OCI-LY1 (cell line): ENCODE measurements at regions not wholly inside any gene's neighbourhood (a gene's known extent, or its start where the extent isn't known, plus 50 kb on each side); places are given as distances from the start of the nearest gene placed in this dataset.
"Not testable (repeated sequence)": the region's sequence is repeated elsewhere in the genome, so short reads cannot be mapped to it uniquely, and the experiment has no call there.

Experiments used
- H2AFZ ChIP-seq: fragments of 200-600 bp; sonication (generic), shearing (Covaris generic); 2 replicates; pipeline ENCODE4 v1.6.0; 2014; ENCODE audit warnings: antibody characterized with exemption, mild to moderate bottlenecking, low read length
- H3F3A ChIP-seq: fragments of 200-600 bp; sonication (generic), shearing (Covaris generic); 2 replicates; pipeline ENCODE4 v1.6.0; 2014; ENCODE audit warnings: mild to moderate bottlenecking, antibody characterized with exemption, low read length, moderate library complexity; ENCODE audit not compliant: insufficient read depth
- H3K27ac ChIP-seq: fragments of 200-600 bp; sonication (generic); 2 replicates; pipeline ENCODE4 v1.5.1; 2014; ENCODE audit warnings: low read length, mixed run types, mild to moderate bottlenecking, low read depth; ENCODE audit not compliant: poor library complexity, severe bottlenecking
- H3K27me3 ChIP-seq: fragments of 200-600 bp; sonication (generic); 2 replicates; pipeline ENCODE4 v1.6.0; 2014; ENCODE audit warnings: antibody characterized with exemption, mild to moderate bottlenecking, low read length, moderate library complexity; ENCODE audit not compliant: insufficient read depth
- H3K36me3 ChIP-seq: fragments of 200-600 bp; sonication (generic); 2 replicates; pipeline ENCODE4 v1.6.1; 2014; ENCODE audit warnings: mild to moderate bottlenecking, antibody characterized with exemption, low read length, moderate library complexity, mixed read lengths; ENCODE audit not compliant: insufficient read depth
- H3K4me1 ChIP-seq: fragments of 200-600 bp; sonication (generic); 2 replicates; pipeline ENCODE4 v1.5.1; 2014; ENCODE audit warnings: mild to moderate bottlenecking, low read length, moderate library complexity; ENCODE audit not compliant: insufficient read depth, severe bottlenecking
- H3K4me2 ChIP-seq: fragments of 200-600 bp; sonication (generic), shearing (Covaris generic); 2 replicates; pipeline ENCODE4 v1.6.1; 2014; ENCODE audit warnings: low read length
- H3K4me3 ChIP-seq: fragments of 200-600 bp; sonication (generic); 2 replicates; pipeline ENCODE4 v1.5.1; 2014; ENCODE audit warnings: low read length, low read depth, mild to moderate bottlenecking, mixed read lengths; ENCODE audit not compliant: poor library complexity, severe bottlenecking
- H3K79me2 ChIP-seq: fragments of 200-600 bp; shearing (Covaris generic); 2 replicates; pipeline ENCODE4 v1.6.1; 2016; ENCODE audit warnings: mixed run types, low read length, mixed read lengths; ENCODE audit not compliant: insufficient read depth
- H3K9ac ChIP-seq: fragments of 200-600 bp; sonication (generic), shearing (Covaris generic); 2 replicates; pipeline ENCODE4 v1.6.1; 2014; ENCODE audit warnings: mild to moderate bottlenecking, low read length, mixed read lengths
- H3K9me2 ChIP-seq: fragments of 200-600 bp; sonication (generic), shearing (Covaris generic); 2 replicates; pipeline ENCODE4 v1.6.1; 2014; ENCODE audit warnings: low read depth, mild to moderate bottlenecking, low read length, mixed read lengths
- H3K9me3 ChIP-seq: fragments of 200-600 bp; shearing (Covaris generic); 2 replicates; pipeline ENCODE4 v1.6.1; 2014; ENCODE audit warnings: low read length, mixed read lengths
- H4K20me1 ChIP-seq: fragments of 200-600 bp; sonication (generic), shearing (Covaris generic); 2 replicates; pipeline ENCODE4 v1.6.0; 2016; ENCODE audit warnings: mild to moderate bottlenecking, low read length; ENCODE audit not compliant: insufficient read depth
- EZH2 ChIP-seq: fragments of 200-600 bp; sonication (generic), shearing (Covaris generic); IDR thresholded peaks from 2 replicates; pipeline ENCODE4 v1.8.0; 2017; ENCODE audit warnings: borderline replicate concordance, mixed run types, mild to moderate bottlenecking, antibody characterized with exemption, low read length, moderate library complexity, mixed read lengths
- TF ChIP-seq, protein P1 (sequence below): fragments of 200-600 bp; sonication (generic), shearing (Covaris generic); IDR thresholded peaks from 2 replicates; pipeline ENCODE4 v1.5.1; 2017; ENCODE audit warnings: mild to moderate bottlenecking, antibody characterized with exemption, low read length, moderate library complexity, mixed read lengths

DNA sequence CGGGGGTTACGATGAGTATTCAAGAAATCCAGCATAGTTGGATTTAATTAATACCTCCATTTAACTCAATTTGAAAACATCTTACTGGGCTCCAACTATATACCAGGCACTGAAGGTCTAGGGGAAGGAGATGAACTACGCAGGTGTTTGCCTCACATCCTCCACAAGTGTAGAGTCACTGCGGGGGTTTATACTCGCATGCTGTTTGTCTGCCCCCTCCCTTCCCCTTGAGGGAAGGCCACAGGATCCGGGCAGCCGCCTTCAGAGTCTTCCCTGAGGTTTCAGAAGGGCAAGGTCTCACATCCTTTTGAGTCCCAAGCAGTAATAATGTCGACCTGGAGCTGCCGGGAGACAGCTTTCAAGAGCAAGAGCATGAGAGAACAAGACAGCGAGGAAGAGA is 142.4 kb upstream of the GALNT2 start:
- Histone ChIP-seq H3K79me2 (no peaks in the 10 kb centered on the region), H3K36me3 (no peaks in the 10 kb centered on the region), H3K4me2 (no peak overlapping the region), H3K9me2 (no peaks in the 10 kb centered on the region), H3K4me1 (no peaks in the 10 kb centered on the region), H3K27ac (no peak overlapping the region), H3K9ac (no peak overlapping the region), H2AFZ (no peak overlapping the region), H3K9me3 (no peaks in the 10 kb centered on the region), H3F3A (no peaks in the 10 kb centered on the region), H4K20me1 (no peaks in the 10 kb centered on the region), H3K4me3 (no peak overlapping the region), H3K27me3 (no peaks in the 10 kb centered on the region)
- TF ChIP-seq EZH2, result no peak
- TF ChIP-seq, protein P1, sequence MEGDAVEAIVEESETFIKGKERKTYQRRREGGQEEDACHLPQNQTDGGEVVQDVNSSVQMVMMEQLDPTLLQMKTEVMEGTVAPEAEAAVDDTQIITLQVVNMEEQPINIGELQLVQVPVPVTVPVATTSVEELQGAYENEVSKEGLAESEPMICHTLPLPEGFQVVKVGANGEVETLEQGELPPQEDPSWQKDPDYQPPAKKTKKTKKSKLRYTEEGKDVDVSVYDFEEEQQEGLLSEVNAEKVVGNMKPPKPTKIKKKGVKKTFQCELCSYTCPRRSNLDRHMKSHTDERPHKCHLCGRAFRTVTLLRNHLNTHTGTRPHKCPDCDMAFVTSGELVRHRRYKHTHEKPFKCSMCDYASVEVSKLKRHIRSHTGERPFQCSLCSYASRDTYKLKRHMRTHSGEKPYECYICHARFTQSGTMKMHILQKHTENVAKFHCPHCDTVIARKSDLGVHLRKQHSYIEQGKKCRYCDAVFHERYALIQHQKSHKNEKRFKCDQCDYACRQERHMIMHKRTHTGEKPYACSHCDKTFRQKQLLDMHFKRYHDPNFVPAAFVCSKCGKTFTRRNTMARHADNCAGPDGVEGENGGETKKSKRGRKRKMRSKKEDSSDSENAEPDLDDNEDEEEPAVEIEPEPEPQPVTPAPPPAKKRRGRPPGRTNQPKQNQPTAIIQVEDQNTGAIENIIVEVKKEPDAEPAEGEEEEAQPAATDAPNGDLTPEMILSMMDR, result no peak

DNA sequence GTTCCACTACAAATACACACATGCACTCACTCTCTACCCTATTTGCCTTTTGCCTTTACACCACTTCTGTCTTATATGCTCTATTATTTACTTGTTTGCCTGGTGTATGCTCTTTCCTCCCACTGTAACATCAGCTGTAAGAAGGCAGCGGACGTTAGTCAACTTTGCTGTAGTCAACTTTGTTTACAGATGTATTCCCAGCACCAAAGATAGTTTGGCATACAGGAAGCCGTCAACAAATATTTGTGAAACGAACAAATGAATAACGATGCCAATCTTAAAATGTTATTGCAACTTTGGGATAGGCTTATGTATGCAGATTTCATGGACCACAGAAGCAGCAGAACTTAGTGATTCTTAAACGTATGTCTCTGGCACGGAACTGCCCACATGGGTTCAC is 138.3 kb upstream of the GALNT2 start:
- H3K27me3 ChIP-seq, result no peaks in the 10 kb centered on the region
- no peaks in the 10 kb centered on the region for H3F3A ChIP-seq
- no peaks in the 10 kb centered on the region for H3K9me2 ChIP-seq
- no peaks in the 10 kb centered on the region for H3K4me1 ChIP-seq
- H3K36me3 ChIP-seq, result no peaks in the 10 kb centered on the region
- TF ChIP-seq, protein P1, result no peak
- no peak for TF ChIP-seq EZH2
- no peak overlapping the region for H3K4me3 ChIP-seq
- H3K27ac ChIP-seq, result no peak overlapping the region
- no peaks in the 10 kb centered on the region for H4K20me1 ChIP-seq
- H3K9ac ChIP-seq, result no peak overlapping the region
- H2AFZ ChIP-seq, result no peak overlapping the region
- no peaks in the 10 kb centered on the region for H3K9me3 ChIP-seq
- no peak overlapping the region for H3K4me2 ChIP-seq
- no peaks in the 10 kb centered on the region for H3K79me2 ChIP-seq

DNA sequence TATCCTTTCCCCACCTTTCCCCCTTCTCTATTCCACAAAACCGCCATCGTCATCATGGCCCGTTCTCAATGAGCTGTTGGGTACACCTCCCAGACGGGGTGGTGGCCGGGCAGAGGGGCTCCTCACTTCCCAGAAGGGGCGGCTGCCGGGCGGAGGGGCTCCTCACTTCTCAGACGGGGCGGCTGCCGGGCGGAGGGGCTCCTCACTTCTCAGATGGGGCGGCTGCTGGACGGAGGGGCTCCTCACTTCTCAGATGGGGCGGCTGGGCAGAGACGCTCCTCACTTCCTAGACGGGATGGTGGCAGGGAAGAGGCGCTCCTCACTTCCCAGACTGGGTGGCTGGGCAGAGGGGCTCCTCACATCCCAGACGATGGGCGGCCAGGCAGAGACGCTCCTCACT is 135.3 kb upstream of the GALNT2 start:
- H3K27ac ChIP-seq, H3K4me1 ChIP-seq, H3K4me2 ChIP-seq, H3K27me3 ChIP-seq, H3F3A ChIP-seq, H3K79me2 ChIP-seq, H3K9me2 ChIP-seq, H3K9me3 ChIP-seq, H3K36me3 ChIP-seq, H4K20me1 ChIP-seq, H2AFZ ChIP-seq, H3K4me3 ChIP-seq, H3K9ac ChIP-seq: not testable (repeated sequence)

DNA sequence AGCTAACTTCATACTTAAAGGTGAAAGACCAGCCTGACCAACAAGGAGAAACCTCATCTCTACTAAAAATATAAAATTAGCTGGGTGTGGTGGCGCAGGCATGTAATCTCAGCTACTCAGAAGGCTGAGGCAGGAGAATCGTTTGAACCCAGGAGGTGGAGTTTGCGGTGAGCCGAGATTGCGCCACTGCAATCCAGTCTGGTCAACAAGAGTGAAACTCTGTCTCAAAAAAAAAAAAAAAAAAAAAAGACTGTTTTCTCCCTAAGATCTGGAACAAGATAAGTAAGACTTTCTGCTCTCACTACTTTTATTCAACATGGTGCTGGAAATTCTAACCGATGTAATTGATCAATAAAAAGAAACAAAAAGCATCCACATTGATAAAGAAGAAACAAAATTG is 131.9 kb upstream of the GALNT2 start:
- H3F3A ChIP-seq, H3K9ac ChIP-seq, H3K36me3 ChIP-seq, H3K79me2 ChIP-seq, H3K4me2 ChIP-seq, H4K20me1 ChIP-seq, H3K4me3 ChIP-seq, H3K9me2 ChIP-seq, H3K27me3 ChIP-seq, H3K9me3 ChIP-seq, H3K4me1 ChIP-seq, H2AFZ ChIP-seq, H3K27ac ChIP-seq: not testable (repeated sequence)
